H1 (cell line): ENCODE measurements at regions not wholly inside any gene's neighbourhood (a gene's known extent, or its start where the extent isn't known, plus 50 kb on each side); places are given as distances from the start of the nearest gene placed in this dataset.

ENCODE experiments used
- CTCF ChIA-PET: fragments of 300-600 bp; sonication (Branson Sonifier 250); formaldehyde crosslinking; loops from one replicate; lab custom pipeline; 2021; ENCODE audit not compliant: partially characterized antibody; lab: Charles Lee
- POLR2A ChIA-PET: fragments of 300-600 bp; sonication (Branson Sonifier 250); formaldehyde crosslinking; loops from one replicate; lab custom pipeline; 2021; ENCODE audit warnings: inconsistent platforms; ENCODE audit not compliant: partially characterized antibody; lab: Charles Lee
- DNase-seq, 2 experiments: peaks; one replicate each; pipeline versions ENCODE4 v3.0.0 to v3.0.0-alpha.2; 2010 to 2022; ENCODE audit warnings: low spot score in 2 of 2, low read depth in 1 of 2, mixed read lengths in 1 of 2
- FAIRE-seq: peaks from 2 replicates; lab custom pipeline; 2011; peaks lifted over from hg19 to GRCh38; lab: Jason Lieb, UNC
- H2AFZ ChIP-seq: 2 replicates; pipeline ENCODE4 v1.8.1; 2012; ENCODE audit warnings: low read length, inconsistent platforms
- H2AK5ac ChIP-seq: 2 replicates; pipeline ENCODE4 v1.6.1; 2013; ENCODE audit warnings: low read depth, low read length
- H2BK120ac ChIP-seq: replicated peaks from 2 replicates; pipeline ENCODE3; 2013; ENCODE audit warnings: low read depth, low read length, inconsistent platforms
- H2BK12ac ChIP-seq: 2 replicates; pipeline ENCODE4 v1.6.1; 2013; ENCODE audit warnings: low read depth, low read length
- H2BK15ac ChIP-seq: 2 replicates; pipeline ENCODE4 v1.6.1; 2013; ENCODE audit warnings: low read length
- H2BK20ac ChIP-seq: 2 replicates; pipeline ENCODE4 v1.6.1; 2013; ENCODE audit warnings: low read length
- H2BK5ac ChIP-seq: 2 replicates; pipeline ENCODE4 v1.6.1; 2013; ENCODE audit warnings: low read depth, low read length
- H3K14ac ChIP-seq: 2 replicates; pipeline ENCODE4 v1.6.1; 2013; ENCODE audit warnings: inconsistent platforms; ENCODE audit not compliant: insufficient read length
- H3K18ac ChIP-seq: 2 replicates; pipeline ENCODE4 v1.6.1; 2013; ENCODE audit warnings: low read length; ENCODE audit errors: extremely low read depth
- H3K23ac ChIP-seq: 2 replicates; pipeline ENCODE4 v1.6.1; 2013; ENCODE audit warnings: inconsistent platforms; ENCODE audit not compliant: insufficient read length
- H3K23me2 ChIP-seq: 2 replicates; pipeline ENCODE4 v1.6.1; 2013; ENCODE audit warnings: low read depth, low read length
- H3K27ac ChIP-seq: 2 replicates; pipeline ENCODE4 v1.6.1; 2011; ENCODE audit warnings: low read depth, low read length, inconsistent platforms
- H3K27me3 ChIP-seq, 4 experiments: replicated peaks in 1 of 4; 1 replicate in 1 of 4; 2 replicates in 3 of 4; pipeline versions ENCODE4 v1.6.1 to v1.8.1; 2011 to 2013; ENCODE audit warnings: low read length in 3 of 4, mild to moderate bottlenecking in 3 of 4, inconsistent platforms in 2 of 4, mixed read lengths in 2 of 4, moderate library complexity in 1 of 4; ENCODE audit not compliant: control insufficient read depth in 3 of 4, insufficient read depth in 3 of 4; ENCODE audit errors: extremely low read depth in 1 of 4
- H3K36me3 ChIP-seq, 4 experiments: 2 replicates each; pipeline versions ENCODE4 v1.6.1 to v1.8.1; 2011 to 2013; ENCODE audit warnings: mild to moderate bottlenecking in 4 of 4, low read length in 3 of 4, moderate library complexity in 2 of 4, control low read depth in 1 of 4, inconsistent platforms in 1 of 4; ENCODE audit not compliant: insufficient read depth in 4 of 4, control insufficient read depth in 2 of 4
- H3K4ac ChIP-seq: replicated peaks from 2 replicates; pipeline ENCODE3; 2013; ENCODE audit warnings: low read length, low read depth, mixed read lengths, inconsistent platforms; ENCODE audit not compliant: insufficient read length
- H3K4me1 ChIP-seq, 4 experiments: replicated peaks in 1 of 4; 1 replicate in 1 of 4; 2 replicates in 3 of 4; pipeline versions ENCODE4 v1.6.1 to v1.8.1; 2011 to 2013; ENCODE audit warnings: low read length in 3 of 4, inconsistent platforms in 2 of 4, mixed read lengths in 1 of 4; ENCODE audit not compliant: insufficient read depth in 4 of 4, control insufficient read depth in 3 of 4
- H3K4me2 ChIP-seq, 2 experiments: 2 replicates each; pipeline versions ENCODE4 v1.6.1 to v1.8.1; 2011 to 2013; ENCODE audit warnings: low read depth in 2 of 2, low read length in 2 of 2, control low read depth in 1 of 2, inconsistent platforms in 1 of 2, mild to moderate bottlenecking in 1 of 2; ENCODE audit not compliant: insufficient read depth in 1 of 2
- H3K4me3 ChIP-seq, 4 experiments: fragments of 200-600, 300-600 bp in 1 of 4; sonication (generic), shearing (Covaris generic), sonication (Bioruptor Twin) in 1 of 4; 2 replicates each; pipeline versions ENCODE4 v1.5.1 to v1.8.1; 2011 to 2016; ENCODE audit warnings: low read length in 4 of 4, low read depth in 3 of 4, control low read depth in 2 of 4, inconsistent platforms in 2 of 4, mild to moderate bottlenecking in 2 of 4, mixed read lengths in 1 of 4, moderate library complexity in 1 of 4; ENCODE audit not compliant: insufficient read depth in 2 of 4; ENCODE audit errors: extremely low read depth in 1 of 4
- H3K56ac ChIP-seq: replicated peaks from 2 replicates; pipeline ENCODE3; 2013; ENCODE audit warnings: low read depth, mild to moderate bottlenecking, mixed read lengths, low read length, inconsistent platforms; ENCODE audit not compliant: insufficient read length
- H3K79me1 ChIP-seq: 2 replicates; pipeline ENCODE4 v1.6.1; 2013; ENCODE audit warnings: low read depth, low read length, control low read depth
- H3K79me2 ChIP-seq, 2 experiments: 2 replicates each; pipeline versions ENCODE4 v1.6.1 to v1.8.1; 2012 to 2013; ENCODE audit warnings: low read length in 2 of 2, mild to moderate bottlenecking in 2 of 2, inconsistent platforms in 1 of 2; ENCODE audit not compliant: insufficient read depth in 2 of 2, control insufficient read depth in 1 of 2
- H3K9ac ChIP-seq, 4 experiments: replicated peaks in 1 of 4; 1 replicate in 1 of 4; 2 replicates in 3 of 4; pipeline versions ENCODE4 v1.6.1 to v1.8.1; 2011 to 2013; ENCODE audit warnings: low read depth in 3 of 4, low read length in 3 of 4, control low read depth in 2 of 4, mild to moderate bottlenecking in 2 of 4, moderate library complexity in 2 of 4, inconsistent platforms in 1 of 4; ENCODE audit errors: extremely low read depth in 1 of 4
- H3K9me3 ChIP-seq, 2 experiments: 2 replicates each; pipeline versions ENCODE4 v1.6.1 to v1.8.1; 2012 to 2013; ENCODE audit warnings: mild to moderate bottlenecking in 2 of 2, moderate library complexity in 2 of 2, control low read depth in 1 of 2, inconsistent platforms in 1 of 2, low read depth in 1 of 2, low read length in 1 of 2, mixed read lengths in 1 of 2; ENCODE audit not compliant: insufficient read depth in 2 of 2
- H4K20me1 ChIP-seq, 2 experiments: replicated peaks in 1 of 2; 2 replicates each; pipeline versions ENCODE3 to v1.8.1; 2011 to 2013; ENCODE audit warnings: inconsistent platforms in 2 of 2, low read length in 2 of 2, mild to moderate bottlenecking in 1 of 2; ENCODE audit not compliant: insufficient read depth in 2 of 2, control insufficient read depth in 1 of 2
- H4K5ac ChIP-seq: 2 replicates; pipeline ENCODE4 v1.6.1; 2013; ENCODE audit warnings: low read length, low read depth, mixed read lengths, inconsistent platforms; ENCODE audit not compliant: insufficient read length
- H4K8ac ChIP-seq: 2 replicates; pipeline ENCODE4 v1.8.0; 2013; ENCODE audit warnings: mild to moderate bottlenecking, moderate library complexity, low read length, inconsistent platforms; ENCODE audit not compliant: insufficient read depth; ENCODE audit errors: extremely low read depth
- H4K91ac ChIP-seq: replicated peaks from 2 replicates; pipeline ENCODE3; 2013; ENCODE audit warnings: low read length, mixed read lengths, inconsistent platforms; ENCODE audit not compliant: insufficient read length
- ASH2L ChIP-seq: fragments of 200-600, 300-600 bp; sonication (generic); IDR thresholded peaks from one replicate; pipeline ENCODE4 v1.7.1; 2017; ENCODE audit warnings: low read length
- BCL11A ChIP-seq, 2 experiments: IDR thresholded peaks; one replicate each; pipeline ENCODE4 v1.6.1; 2011; ENCODE audit warnings: low read depth in 2 of 2, low read length in 2 of 2, mild to moderate bottlenecking in 2 of 2

DNA sequence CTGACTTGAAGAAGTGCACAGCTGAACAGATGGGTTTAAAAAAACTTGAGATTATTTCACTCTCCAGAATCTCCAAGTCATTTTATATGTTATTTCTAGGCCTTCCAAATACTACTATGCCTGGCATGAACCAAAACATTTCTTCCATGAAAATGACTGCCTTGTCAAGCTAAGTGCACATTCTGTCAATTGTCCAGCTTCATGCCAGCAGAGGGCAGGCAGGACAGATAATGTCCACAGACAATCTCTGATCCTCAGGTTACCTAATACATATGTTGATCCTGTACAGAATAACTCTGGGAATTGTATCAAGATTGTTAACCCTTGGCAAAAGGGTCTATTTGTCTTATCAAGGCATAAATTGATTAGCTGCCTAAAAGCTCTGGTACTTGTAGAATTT is 229.5 kb downstream of the AASDHPPT start:
- FAIRE-seq = no peak

More for the DNA sequence above, 229.5 kb downstream of the AASDHPPT start:
- H2AK5ac ChIP-seq = no peak overlapping the region
- no peak overlapping the region for H3K4me3 ChIP-seq
- H3K27me3 ChIP-seq = no peaks in the 10 kb centered on the region
- no peak overlapping the region for H3K14ac ChIP-seq
- no peak overlapping the region for H2BK12ac ChIP-seq
- no peak for DNase-seq
- H3K9me3 ChIP-seq = peaks cover 14 to 15% of the 10 kb centered on the region in 2 experiments
- H2BK15ac ChIP-seq = no peak overlapping the region
- H2BK20ac ChIP-seq = no peak overlapping the region
- ChIA-PET CTCF (interaction anchor here (1.4 to 1.6 kb wide), 4 partner anchors 12 to 279 kb away, joined by 5 to 7 read pairs (median 6); no protein-coding TSS in a partner anchor), POLR2A (no interaction called here)
- no peak overlapping the region for H3K56ac ChIP-seq
- H4K8ac ChIP-seq = no peak overlapping the region
- H3K4me2 ChIP-seq = no peak overlapping the region
- H3K23ac ChIP-seq = no peak overlapping the region
- H3K9ac ChIP-seq = no peak overlapping the region
- no peak overlapping the region for H3K27ac ChIP-seq
- no peak overlapping the region for H4K5ac ChIP-seq
- no peaks in the 10 kb centered on the region for H4K20me1 ChIP-seq
- no peak overlapping the region for H2BK120ac ChIP-seq
- TF ChIP-seq BCL11A (IDR thresholded peaks at IDR 0.05; ENCODE audit: low read depth in 2 of 2, low read length in 2 of 2) = no peak
- no peak for TF ChIP-seq ASH2L
- H3K4me1 ChIP-seq = no peaks in the 10 kb centered on the region
- H3K23me2 ChIP-seq = no peaks in the 10 kb centered on the region
- H3K79me2 ChIP-seq = no peaks in the 10 kb centered on the region
- H3K18ac ChIP-seq = no peak overlapping the region
- H4K91ac ChIP-seq = no peak overlapping the region
- H3K36me3 ChIP-seq = no peaks in the 10 kb centered on the region; a peak in 1 of 8 replicates
- no peak overlapping the region for H2AFZ ChIP-seq
- no peaks in the 10 kb centered on the region for H3K79me1 ChIP-seq
- H3K4ac ChIP-seq = no peak overlapping the region
- no peak overlapping the region for H2BK5ac ChIP-seq
